Head of caudate nucleus (tissue), 42 donors: ENCODE measurements at regions not wholly inside any gene's neighbourhood (a gene's known extent, or its start where the extent isn't known, plus 50 kb on each side); places are given as distances from the start of the nearest gene placed in this dataset.
"Not testable (repeated sequence)": the region's sequence is repeated elsewhere in the genome, so short reads cannot be mapped to it uniquely, and the experiment has no call there.

Experiments used
- DNase-seq, 42 donors: peaks; one replicate each; pipeline versions ENCODE4 v3.0.0 to v3.0.0-alpha.2; 2020 to 2021; ENCODE audit warnings: mixed read lengths in 7 of 42
- intact Hi-C: fragments of 100-400 bp; cut with DNase I; formaldehyde crosslinking; loops from one replicate; pipeline ENCODE4 v1.15.0; 2022

DNA sequence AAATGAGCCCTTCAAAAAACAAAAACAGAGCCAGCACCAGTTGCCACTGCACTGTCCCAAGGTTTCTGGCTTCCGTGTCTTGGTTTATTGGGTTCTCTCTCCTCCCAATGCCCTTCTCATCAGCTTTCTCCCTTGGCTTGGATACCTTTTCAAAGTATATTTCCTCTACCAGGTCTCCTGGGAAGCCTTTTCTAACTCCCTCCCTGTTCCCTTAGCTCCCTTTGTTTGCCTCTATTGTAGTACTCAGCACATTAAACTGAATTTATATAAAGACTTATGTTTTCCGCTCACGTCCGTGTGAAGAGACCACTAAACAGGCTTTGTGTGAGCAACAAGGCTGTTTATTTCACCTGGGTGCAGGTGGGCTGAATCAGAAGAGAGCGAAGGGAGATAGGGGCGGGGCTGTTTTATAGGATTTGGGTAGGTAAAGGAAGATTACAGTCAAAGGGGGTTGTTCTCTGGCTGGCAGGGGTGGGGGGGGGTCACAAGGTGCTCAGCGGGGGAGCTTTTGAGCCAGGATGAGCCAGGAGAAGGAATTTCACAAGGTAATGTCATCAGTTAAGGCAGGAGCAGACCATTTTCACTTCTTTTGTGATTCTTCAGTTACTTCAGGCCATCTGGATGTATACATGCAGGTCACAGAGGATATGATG, 89.7 kb upstream of the DNAH14 start:
- DNase-seq, intact Hi-C loops: not testable (repeated sequence)

DNA sequence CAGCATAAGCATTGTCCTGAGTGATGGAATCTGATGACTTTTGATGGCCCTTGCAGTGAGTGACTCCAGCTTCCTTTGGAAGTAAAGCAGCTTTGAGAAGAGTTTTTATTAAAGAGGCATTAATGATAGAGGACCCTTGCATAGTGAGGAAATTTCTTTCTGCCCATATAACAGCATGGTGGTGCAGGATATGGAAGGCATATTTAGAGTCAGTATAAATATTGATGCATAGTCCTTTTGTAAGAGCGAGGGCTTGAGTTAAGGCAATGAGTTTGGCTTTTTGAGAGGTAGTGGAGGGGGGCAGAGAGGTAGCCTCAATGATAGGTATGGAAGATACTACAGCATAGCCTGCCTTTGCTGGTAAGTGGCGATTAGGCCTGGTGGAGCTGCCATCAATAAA, 87.7 kb upstream of the DNAH14 start:
- intact Hi-C loops: not testable (repeated sequence)

DNA sequence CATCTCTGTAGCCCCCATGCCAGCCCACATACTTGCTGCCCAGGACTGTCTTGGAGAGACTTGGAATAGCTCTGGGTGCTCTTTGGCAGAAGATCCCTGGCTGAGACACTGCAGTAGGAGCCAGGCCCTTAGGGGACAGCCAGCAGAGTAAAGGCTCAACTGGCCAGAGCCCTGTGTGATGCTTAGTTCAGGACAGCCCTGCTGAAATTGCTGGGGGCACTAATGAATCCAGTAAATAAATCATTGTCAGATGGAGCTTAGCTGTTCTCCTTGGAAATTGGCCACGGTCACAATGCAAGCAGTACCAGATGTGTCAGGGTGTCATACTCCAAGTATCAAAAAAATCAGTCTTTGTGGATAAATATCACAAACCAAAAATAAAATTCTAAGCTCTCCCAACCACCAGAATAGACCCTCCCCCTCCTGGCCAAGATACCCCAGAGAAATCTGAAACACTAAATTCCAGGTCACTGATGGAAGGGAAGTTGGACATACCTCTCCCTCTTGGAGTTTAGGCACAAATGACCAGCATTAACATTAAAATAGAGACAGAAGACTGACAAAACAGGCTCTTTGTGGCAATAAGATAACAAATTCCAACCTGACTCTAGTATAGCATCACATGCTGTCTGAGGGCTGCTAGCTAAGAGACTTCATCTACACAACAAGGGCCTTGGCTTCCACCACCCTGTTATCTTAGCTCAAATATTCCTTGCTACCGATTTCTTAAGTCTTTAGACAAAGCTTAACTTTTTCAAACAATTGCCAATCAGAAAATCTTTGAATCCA, 83.2 kb upstream of the DNAH14 start:
- no peak for DNase-seq
- intact Hi-C loops: no loop called here

More for the DNA sequence above, 87.7 kb upstream of the DNAH14 start:
- DNase-seq: not testable (repeated sequence)

DNA sequence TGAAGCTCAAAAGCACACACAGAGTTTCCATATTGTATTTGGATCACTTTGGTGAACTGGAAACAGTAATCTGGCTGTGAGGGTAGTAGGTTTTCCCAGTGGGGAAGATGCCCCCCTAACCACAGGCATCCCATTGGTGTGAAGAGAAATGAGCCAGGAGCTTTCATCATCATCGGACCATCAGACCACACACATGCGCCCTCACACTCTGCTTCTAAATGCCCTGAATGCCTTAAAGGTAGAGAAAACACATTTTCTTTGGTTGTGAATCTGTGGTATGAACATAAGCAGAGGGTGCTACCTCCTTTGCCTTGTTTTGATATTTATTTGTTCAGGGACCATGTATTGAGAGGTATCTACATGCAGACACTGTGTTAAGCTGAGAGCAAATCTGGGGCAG, 79.0 kb upstream of the DNAH14 start:
- DNase-seq: no peak
- intact Hi-C loops: loop anchor here (10.0 kb wide), 1 partner anchor 206 kb away; no protein-coding TSS in a partner anchor

DNA sequence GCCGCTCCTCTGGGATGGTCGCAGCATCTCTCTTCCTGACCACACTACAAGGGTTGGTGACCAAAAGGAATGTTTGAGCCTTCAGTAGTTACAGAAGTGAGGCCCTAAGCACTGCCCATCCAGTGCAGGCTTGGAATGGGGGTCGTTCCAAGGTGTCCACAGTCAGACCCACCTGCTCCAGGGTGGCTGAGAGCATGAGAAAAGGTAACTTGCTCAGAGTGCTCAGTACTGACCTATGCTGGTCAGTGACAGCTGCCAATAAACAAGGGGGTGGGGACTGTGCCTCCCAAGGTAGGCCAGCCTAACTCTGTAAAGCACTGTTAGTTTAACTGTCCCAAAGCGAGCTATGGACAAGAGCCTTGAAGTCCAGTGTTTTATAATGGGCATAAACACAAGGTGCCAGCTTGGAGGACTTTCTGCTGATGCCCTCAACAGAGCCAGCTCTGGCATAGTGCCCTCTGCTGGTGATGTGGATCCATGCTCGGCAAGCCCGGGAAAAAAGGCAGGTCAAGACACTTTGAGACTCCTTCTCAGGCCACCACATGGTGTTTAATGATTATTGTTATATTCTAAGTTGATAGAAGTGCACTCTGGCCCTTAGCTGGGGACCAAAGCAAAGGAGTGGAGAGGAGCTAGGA, 78.1 kb upstream of the DNAH14 start:
- intact Hi-C loops: loop anchor here (10.0 kb wide), 1 partner anchor 207 kb away; no protein-coding TSS in a partner anchor
- peak in 41 of 42 donors; percentile 30 to 87 (median 69) for DNase-seq

DNA sequence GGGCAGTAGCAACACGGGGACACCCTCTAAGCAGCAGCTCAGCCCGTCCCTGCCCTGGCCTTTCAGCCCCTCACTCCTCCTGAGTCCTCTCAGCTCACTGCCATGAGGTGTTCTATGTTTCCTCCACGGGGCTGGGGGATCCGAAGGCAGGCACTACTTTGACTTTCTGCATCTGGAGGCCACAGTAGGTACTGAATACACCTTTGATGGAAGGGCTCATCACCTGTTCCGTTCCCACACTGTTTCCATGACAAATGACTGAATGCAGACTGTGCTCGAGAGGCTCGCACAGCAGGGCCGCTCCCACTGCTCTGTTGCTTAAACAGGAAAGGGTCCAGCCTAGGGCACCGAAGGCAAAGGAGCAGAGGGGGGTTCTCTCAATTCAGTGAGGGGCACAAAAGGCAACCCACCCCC, 77.6 kb upstream of the DNAH14 start:
- DNase-seq: peak in 1 of 42 donors; percentile 23
- intact Hi-C loops: loop anchor here (2.0 to 10.0 kb wide), 2 partner anchors 207 to 339 kb away; no protein-coding TSS in a partner anchor

DNA sequence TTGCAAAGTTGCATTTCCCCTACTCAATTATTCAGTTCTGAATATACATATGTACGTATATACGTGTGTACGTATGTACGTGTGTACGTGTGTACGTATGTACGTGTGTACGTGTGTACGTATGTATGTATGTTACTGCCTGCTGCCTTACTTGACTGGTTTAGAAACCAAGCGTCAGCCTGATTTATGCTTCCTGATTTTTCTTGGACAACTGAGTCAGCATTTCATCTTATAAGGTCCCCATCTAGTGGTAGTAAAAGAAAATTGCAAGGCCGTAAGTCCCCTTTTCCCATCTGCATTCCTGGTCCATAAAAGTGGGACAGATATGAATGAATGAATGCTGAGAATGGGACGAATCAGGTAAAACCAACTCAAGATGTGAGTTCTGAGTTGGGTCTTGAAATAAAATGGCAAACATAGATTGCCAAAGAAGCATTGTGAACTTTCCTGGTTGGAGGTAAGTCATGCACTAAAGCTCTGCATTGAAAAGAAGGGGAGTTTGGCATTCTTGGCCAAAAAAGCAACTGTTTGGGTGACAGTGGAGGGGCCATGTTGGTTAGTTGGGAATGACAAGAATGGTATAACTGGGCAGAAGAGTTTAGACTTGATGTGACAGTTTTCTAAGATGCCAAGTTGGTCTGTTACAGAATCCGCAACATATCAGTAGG, 76.4 kb upstream of the DNAH14 start:
- DNase-seq: peak in 2 of 42 donors; percentile 17 to 27
- intact Hi-C loops: loop anchor here (2.0 to 10.0 kb wide), 2 partner anchors 208 to 340 kb away; no protein-coding TSS in a partner anchor

DNA sequence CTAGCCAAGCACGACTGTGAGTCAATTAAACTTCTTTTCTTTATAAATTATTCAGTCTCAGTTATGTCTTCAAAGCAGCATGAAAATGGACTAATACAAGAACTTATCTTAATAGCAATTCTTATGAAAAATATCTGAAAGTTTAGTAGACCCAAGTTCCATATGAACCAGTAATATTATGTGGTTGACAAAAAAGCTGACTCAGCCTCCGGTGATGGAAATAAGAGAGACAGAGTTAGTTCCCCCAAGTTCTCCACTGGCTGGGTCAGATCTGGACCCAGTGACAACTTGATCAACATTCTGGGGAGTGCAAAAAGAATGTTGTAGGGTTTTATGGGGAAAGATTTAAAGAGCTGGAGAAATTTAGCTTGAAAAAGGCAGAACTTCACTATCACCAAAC, 72.5 kb upstream of the DNAH14 start:
- intact Hi-C loops: loop anchor here (10.0 kb wide), 1 partner anchor 212 kb away; no protein-coding TSS in a partner anchor
- DNase-seq: no peak

DNA sequence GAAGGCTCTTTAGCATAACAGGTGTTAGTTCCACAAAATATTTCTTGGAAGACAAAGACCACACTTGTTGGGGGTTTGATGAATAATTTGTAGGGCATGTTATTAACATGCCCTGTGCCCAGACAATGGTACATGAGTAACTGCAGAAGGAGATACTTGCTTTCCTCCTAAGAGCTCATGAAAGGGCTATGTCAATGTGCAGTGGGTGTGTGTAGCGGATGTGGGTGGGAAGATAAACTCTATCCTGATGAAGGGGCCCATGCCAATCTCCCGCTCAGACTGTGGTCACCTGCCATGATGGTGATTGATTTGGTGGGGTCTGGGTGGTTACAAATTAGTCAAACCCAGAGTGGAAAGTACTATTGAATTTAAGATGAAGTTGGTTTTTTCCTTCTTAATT, 69.8 kb upstream of the DNAH14 start:
- DNase-seq: no peak
- intact Hi-C loops: loop anchor here (10.0 kb wide), 1 partner anchor 215 kb away; no protein-coding TSS in a partner anchor

DNA sequence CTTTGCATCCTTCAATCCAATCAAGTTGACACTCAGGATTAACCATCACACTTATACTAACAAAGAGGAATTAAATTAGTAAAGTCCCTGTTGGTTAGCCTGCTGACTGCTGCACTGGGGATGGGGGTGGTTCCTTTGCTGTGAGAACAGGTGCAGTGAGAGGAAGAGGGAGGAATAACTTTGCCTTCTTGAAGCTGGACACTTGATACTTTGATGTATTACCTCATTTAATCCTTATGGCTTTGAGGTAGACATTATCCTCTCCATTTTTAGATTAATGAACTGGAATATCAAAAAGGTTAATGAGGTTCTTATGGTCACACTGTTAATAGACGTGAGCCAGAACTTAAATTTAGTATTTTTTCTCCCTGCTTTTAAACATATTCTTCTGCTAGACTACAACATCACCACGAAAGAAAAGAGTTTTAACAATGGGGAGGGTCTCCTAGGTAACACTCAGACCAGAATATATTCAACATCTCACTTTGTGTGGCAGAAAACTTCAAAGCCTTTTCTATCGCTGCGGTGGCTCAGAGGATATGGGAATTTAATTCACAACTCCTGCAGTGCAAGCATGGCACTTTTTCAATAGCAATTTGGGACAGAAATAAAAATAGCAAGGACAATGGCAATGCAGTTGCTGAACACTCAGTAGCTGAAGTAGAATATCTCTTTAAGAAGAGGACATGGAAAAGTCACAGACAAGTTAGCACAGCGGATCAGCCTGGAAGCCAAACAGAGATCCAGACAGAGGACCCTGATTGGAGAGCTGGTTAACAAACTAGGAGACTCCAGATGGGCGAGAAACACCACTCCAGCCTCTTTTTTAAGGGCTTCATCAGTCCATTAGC, 68.8 kb upstream of the DNAH14 start:
- DNase-seq: no peak
- intact Hi-C loops: no loop called here

DNA sequence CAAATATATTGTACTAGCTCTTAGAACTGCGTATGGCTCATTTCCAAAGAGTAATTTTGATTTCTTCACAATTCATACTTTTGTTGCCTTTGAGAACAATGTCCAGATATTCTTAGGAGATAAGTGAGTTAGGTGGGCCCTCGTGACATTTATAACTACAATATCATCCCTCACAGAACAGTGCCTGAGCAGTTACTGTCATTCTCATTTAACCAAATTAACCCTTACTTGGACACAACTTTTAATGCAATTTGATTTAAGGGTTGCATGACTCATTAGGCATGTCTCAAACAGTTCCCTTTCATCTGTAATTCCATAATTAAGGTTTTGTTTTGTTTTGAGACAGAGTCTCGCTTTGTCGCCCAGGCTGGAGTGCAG, 68.1 kb upstream of the DNAH14 start:
- DNase-seq: no peak
- intact Hi-C loops: no loop called here

DNA sequence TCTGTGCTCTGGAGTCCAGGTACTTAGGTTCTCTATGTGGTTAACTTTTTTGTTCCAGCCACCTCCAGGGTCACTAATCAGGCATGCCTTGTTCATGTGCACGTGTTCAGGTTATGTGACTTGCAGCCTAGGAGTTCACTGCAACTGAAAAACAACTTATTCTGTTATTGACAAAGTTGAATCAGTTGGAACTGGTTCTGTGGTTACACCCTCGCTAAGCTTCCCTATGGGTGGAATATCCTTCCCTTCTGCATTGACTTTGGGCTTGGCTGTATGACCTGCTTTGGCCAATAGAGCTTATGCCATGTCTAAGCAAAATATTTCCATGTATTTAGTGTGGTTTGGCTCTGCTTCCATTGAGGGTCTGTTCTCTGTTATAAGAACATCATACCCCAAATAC, 66.0 kb upstream of the DNAH14 start:
- DNase-seq: no peak
- intact Hi-C loops: no loop called here

DNA sequence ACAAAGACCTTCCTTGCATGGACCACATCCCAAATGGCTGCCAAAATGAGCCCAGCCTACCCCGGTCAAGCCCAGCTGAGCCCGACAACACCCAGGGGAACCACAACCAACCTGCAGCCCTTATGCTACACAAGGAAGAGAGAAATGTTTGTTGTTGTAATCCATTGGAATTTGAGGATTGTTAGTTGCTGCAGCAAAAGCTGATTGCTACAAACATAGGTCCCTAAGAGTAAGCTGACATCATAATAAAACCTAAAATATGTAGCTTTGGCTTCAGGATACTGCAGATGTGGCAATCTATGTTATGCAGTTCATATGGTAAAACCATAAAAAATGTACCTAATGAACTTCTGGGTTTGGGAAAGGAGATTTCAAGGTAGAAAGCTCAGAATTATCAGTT, 65.5 kb upstream of the DNAH14 start:
- intact Hi-C loops: no loop called here
- DNase-seq: no peak

DNA sequence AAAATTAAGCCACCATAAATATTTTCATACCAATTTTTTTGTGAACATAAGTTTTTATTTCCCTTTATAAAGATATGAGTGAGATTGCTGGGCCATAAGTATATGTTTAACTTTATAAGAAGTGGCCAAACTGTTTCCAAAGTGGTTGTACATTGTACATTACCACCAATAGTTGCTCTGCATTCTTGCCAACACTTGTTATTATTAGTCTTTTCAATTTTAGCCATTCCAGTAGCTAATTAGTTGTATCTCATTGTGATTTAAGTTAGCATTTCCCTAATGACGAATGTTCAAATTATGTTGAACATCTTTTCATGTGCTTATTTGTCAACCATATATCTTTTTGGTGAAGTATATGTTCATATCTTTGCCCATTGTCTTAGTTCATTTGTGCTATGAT, 64.0 kb upstream of the DNAH14 start:
- no peak for DNase-seq
- intact Hi-C loops: no loop called here

DNA sequence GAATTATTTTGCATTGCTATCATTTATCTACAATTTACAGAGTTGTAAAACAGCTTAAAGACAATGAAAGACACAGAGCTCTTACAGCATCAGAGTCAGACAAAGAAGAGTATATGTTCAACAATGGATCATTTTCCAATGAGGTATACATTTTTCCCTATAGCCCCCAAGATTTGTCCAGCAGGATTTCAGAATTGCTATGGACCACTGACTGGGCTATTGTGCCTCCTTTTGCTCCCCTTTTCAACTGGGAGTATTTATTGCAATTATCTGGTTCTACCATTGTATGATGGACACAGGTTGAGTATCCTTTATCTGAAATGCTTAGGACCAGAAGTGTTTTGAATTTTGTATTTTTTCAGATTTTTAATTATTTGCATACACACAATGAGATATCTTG, 62.5 kb upstream of the DNAH14 start:
- intact Hi-C loops: no loop called here
- no peak for DNase-seq

DNA sequence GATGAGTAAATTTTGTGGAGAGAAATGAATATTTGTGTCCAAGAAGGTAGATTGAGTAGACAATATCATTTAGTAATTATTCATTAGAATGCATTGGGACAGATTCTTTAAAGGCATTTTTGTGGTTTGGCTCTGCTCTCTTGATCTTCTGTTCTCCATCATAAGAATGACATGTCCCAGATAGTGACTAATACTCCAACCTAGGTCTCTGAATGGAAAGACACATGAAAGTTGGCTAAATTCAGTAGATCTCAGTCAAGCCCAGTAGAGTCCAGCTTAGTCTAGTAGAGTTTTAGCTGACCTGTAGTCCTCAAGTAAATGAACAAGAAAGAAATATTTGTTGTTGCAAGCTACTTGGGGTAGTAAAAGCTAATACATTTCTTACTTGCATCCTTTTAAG, 61.8 kb upstream of the DNAH14 start:
- DNase-seq: no peak
- intact Hi-C loops: no loop called here

DNA sequence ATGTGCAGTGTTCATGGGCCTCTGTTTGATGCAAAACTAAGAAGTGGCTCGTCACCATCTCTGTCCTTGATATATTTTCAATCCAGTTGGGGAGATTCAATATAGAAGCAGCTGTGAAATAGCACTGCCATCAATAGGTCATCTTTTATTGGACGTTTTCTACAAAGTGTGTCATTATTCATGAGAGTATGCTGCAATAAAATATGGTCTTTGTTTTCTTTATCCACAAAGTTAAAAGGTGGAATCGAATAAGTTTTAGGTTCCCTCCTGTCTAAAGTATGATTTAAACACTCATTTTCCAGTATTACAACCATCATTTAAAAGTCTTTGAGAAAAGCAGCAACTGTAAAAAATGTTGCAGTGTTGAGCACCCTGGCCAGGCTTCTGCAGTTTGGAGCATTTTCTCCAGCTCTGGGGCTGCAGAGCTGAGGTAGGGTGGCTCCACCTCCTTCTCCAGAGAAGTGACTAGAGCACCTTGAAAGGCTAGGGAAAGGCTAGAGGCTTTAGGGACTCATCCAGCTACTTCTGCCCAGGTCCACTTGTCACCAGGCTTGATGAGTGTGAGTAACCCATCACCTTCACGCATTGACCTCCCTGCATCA, 56.5 kb upstream of the DNAH14 start:
- peak in 1 of 42 donors; percentile 11 for DNase-seq
- intact Hi-C loops: no loop called here
